ENCODE measurements at regions not wholly inside any gene's neighbourhood (a gene's known extent, or its start where the extent isn't known, plus 50 kb on each side); places are given as distances from the start of the nearest gene placed in this dataset.

- Mint-ChIP-seq H3K27ac (no peak overlapping the region), H3K4me3 (no peak overlapping the region), H3K36me3 (no peaks in the 10 kb centered on the region), H3K27me3 (no peaks in the 10 kb centered on the region), H3K4me1 (ENCODE audit: low read depth in 2 of 2) (no peaks in the 10 kb centered on the region), H3K9me3 (peaks cover 11% of the 10 kb centered on the region)
- DNase-seq (ENCODE audit: low spot score) (no peak), ATAC-seq (no peak)
These were observed 381.9 kb downstream of the GRXCR1 start for GRCh38 chr4:43274376-43274775.

- H3K27ac Mint-ChIP-seq: no peak overlapping the region
- no peak for ATAC-seq
- no peaks in the 10 kb centered on the region for H3K4me1 Mint-ChIP-seq (ENCODE audit: low read depth in 2 of 2)
- H3K36me3 Mint-ChIP-seq: no peaks in the 10 kb centered on the region
- no peak for DNase-seq (ENCODE audit: low spot score)
- H3K4me3 Mint-ChIP-seq: no peak overlapping the region
- H3K9me3 Mint-ChIP-seq: peaks cover 11% of the 10 kb centered on the region
- H3K27me3 Mint-ChIP-seq: no peaks in the 10 kb centered on the region
These were observed 383.3 kb downstream of the GRXCR1 start for GRCh38 chr4:43275779-43276178.

- no peak for ATAC-seq
- no peaks in the 10 kb centered on the region for H3K4me1 Mint-ChIP-seq (ENCODE audit: low read depth in 2 of 2)
- H3K9me3 Mint-ChIP-seq: peaks cover 15% of the 10 kb centered on the region
- no peak overlapping the region for H3K4me3 Mint-ChIP-seq
- no peak overlapping the region for H3K27ac Mint-ChIP-seq
- no peak for DNase-seq (ENCODE audit: low spot score)
- no peaks in the 10 kb centered on the region for H3K36me3 Mint-ChIP-seq
- H3K27me3 Mint-ChIP-seq: no peaks in the 10 kb centered on the region
These were observed 383.8 kb downstream of the GRXCR1 start for GRCh38 chr4:43276321-43276720.

GRCh38 chr4:43277003-43277402, 384.5 kb downstream of the GRXCR1 start:
- H3K27ac Mint-ChIP-seq: no peak overlapping the region
- DNase-seq (ENCODE audit: low spot score): no peak
- H3K27me3 Mint-ChIP-seq: no peaks in the 10 kb centered on the region
- H3K9me3 Mint-ChIP-seq: peaks cover 10% of the 10 kb centered on the region
- ATAC-seq: no peak
- H3K4me1 Mint-ChIP-seq (ENCODE audit: low read depth in 2 of 2): no peaks in the 10 kb centered on the region
- no peak overlapping the region for H3K4me3 Mint-ChIP-seq
- no peaks in the 10 kb centered on the region for H3K36me3 Mint-ChIP-seq

GRCh38 chr4:43282534-43282933, 390.0 kb downstream of the GRXCR1 start:
- Mint-ChIP-seq H3K4me1 (ENCODE audit: low read depth in 2 of 2) (no peaks in the 10 kb centered on the region), H3K9me3 (peaks cover 8% of the 10 kb centered on the region), H3K4me3 (no peak overlapping the region), H3K27ac (no peak overlapping the region), H3K36me3 (no peaks in the 10 kb centered on the region), H3K27me3 (no peaks in the 10 kb centered on the region)
- DNase-seq (ENCODE audit: low spot score): no peak
- ATAC-seq: no peak

GRCh38 chr4:43286137-43286536, 393.6 kb downstream of the GRXCR1 start:
- no peak for DNase-seq (ENCODE audit: low spot score)
- Mint-ChIP-seq H3K9me3 (peaks cover 9% of the 10 kb centered on the region), H3K4me1 (ENCODE audit: low read depth in 2 of 2) (no peaks in the 10 kb centered on the region), H3K4me3 (no peak overlapping the region), H3K36me3 (no peaks in the 10 kb centered on the region), H3K27ac (no peak overlapping the region), H3K27me3 (no peaks in the 10 kb centered on the region)
- no peak for ATAC-seq

- H3K9me3 Mint-ChIP-seq: peaks cover 7% of the 10 kb centered on the region
- no peak overlapping the region for H3K27ac Mint-ChIP-seq
- H3K4me3 Mint-ChIP-seq: no peak overlapping the region
- ATAC-seq: no peak
- H3K36me3 Mint-ChIP-seq: no peaks in the 10 kb centered on the region
- no peaks in the 10 kb centered on the region for H3K27me3 Mint-ChIP-seq
- no peak for DNase-seq (ENCODE audit: low spot score)
- no peaks in the 10 kb centered on the region for H3K4me1 Mint-ChIP-seq (ENCODE audit: low read depth in 2 of 2)
These were observed 404.5 kb downstream of the GRXCR1 start for GRCh38 chr4:43296946-43297528.

- DNase-seq (ENCODE audit: low spot score) (no peak), ATAC-seq (no peak)
- Mint-ChIP-seq H3K4me1 (ENCODE audit: low read depth in 2 of 2) (no peaks in the 10 kb centered on the region), H3K27ac (no peak overlapping the region), H3K36me3 (peaks cover 5% of the 10 kb centered on the region), H3K4me3 (no peak overlapping the region), H3K27me3 (no peaks in the 10 kb centered on the region), H3K9me3 (peaks cover 8% of the 10 kb centered on the region)
These were observed 424.3 kb downstream of the GRXCR1 start for GRCh38 chr4:43316813-43317212.

- DNase-seq (ENCODE audit: low spot score) (no peak), ATAC-seq (no peak)
- Mint-ChIP-seq H3K4me1 (ENCODE audit: low read depth in 2 of 2) (no peaks in the 10 kb centered on the region), H3K4me3 (no peak overlapping the region), H3K9me3 (peaks cover 13% of the 10 kb centered on the region), H3K36me3 (no peaks in the 10 kb centered on the region), H3K27ac (no peak overlapping the region), H3K27me3 (no peaks in the 10 kb centered on the region)
These were observed 432.9 kb downstream of the GRXCR1 start for GRCh38 chr4:43325220-43325967.

- Mint-ChIP-seq H3K36me3 (no peaks in the 10 kb centered on the region), H3K4me1 (ENCODE audit: low read depth in 2 of 2) (no peaks in the 10 kb centered on the region), H3K27me3 (no peaks in the 10 kb centered on the region), H3K9me3 (peaks cover 19% of the 10 kb centered on the region), H3K4me3 (no peak overlapping the region), H3K27ac (no peak overlapping the region)
- ATAC-seq: no peak
- no peak for DNase-seq (ENCODE audit: low spot score)
These were observed 437.8 kb downstream of the GRXCR1 start for GRCh38 chr4:43330288-43330687.

- DNase-seq (ENCODE audit: low spot score) (no peak), ATAC-seq (no peak)
- Mint-ChIP-seq H3K27me3 (no peaks in the 10 kb centered on the region), H3K4me3 (no peak overlapping the region), H3K36me3 (no peaks in the 10 kb centered on the region), H3K9me3 (peaks cover 20% of the 10 kb centered on the region), H3K27ac (no peak overlapping the region), H3K4me1 (ENCODE audit: low read depth in 2 of 2) (no peaks in the 10 kb centered on the region)
These were observed 438.9 kb downstream of the GRXCR1 start for GRCh38 chr4:43331226-43332051.

GRCh38 chr4:43332052-43332425, 439.5 kb downstream of the GRXCR1 start:
- H3K4me1 Mint-ChIP-seq (ENCODE audit: low read depth in 2 of 2): no peaks in the 10 kb centered on the region
- no peaks in the 10 kb centered on the region for H3K36me3 Mint-ChIP-seq
- DNase-seq (ENCODE audit: low spot score): no peak
- H3K27me3 Mint-ChIP-seq: no peaks in the 10 kb centered on the region
- no peak overlapping the region for H3K27ac Mint-ChIP-seq
- H3K4me3 Mint-ChIP-seq: no peak overlapping the region
- ATAC-seq: no peak
- peaks cover 24% of the 10 kb centered on the region for H3K9me3 Mint-ChIP-seq

- H3K4me3 Mint-ChIP-seq: no peak overlapping the region
- H3K36me3 Mint-ChIP-seq: no peaks in the 10 kb centered on the region
- ATAC-seq: no peak
- H3K4me1 Mint-ChIP-seq (ENCODE audit: low read depth in 2 of 2): no peaks in the 10 kb centered on the region
- no peak overlapping the region for H3K27ac Mint-ChIP-seq
- H3K27me3 Mint-ChIP-seq: no peaks in the 10 kb centered on the region
- H3K9me3 Mint-ChIP-seq: peaks cover 14% of the 10 kb centered on the region
- DNase-seq (ENCODE audit: low spot score): no peak
These were observed 445.2 kb downstream of the GRXCR1 start for GRCh38 chr4:43337707-43338106.

GRCh38 chr4:43339435-43339834, 446.9 kb downstream of the GRXCR1 start:
- DNase-seq (ENCODE audit: low spot score) (no peak), ATAC-seq (no peak)
- Mint-ChIP-seq H3K4me1 (ENCODE audit: low read depth in 2 of 2) (no peaks in the 10 kb centered on the region), H3K27ac (no peak overlapping the region), H3K4me3 (no peak overlapping the region), H3K27me3 (no peaks in the 10 kb centered on the region), H3K9me3 (peaks cover 16% of the 10 kb centered on the region), H3K36me3 (no peaks in the 10 kb centered on the region)

Data from natural killer cell treated with Interleukin-12 subunit alpha and Interleukin-12 subunit beta and Interleukin-15 and Interleukin-18, amount 100 ng/mL, for 72 hours (primary cell).